Mucosa of stomach (tissue), 1 donor: ENCODE measurements at regions not wholly inside any gene's neighbourhood (a gene's known extent, or its start where the extent isn't known, plus 50 kb on each side); places are given as distances from the start of the nearest gene placed in this dataset.

Experiments
- H3K27me3 ChIP-seq: one replicate; pipeline ENCODE4 v1.7.0; 2013; ENCODE audit warnings: mild to moderate bottlenecking, low read length; ENCODE audit not compliant: control insufficient read depth, insufficient read depth
- H3K36me3 ChIP-seq: one replicate; pipeline ENCODE4 v1.7.0; 2013; ENCODE audit warnings: low read length; ENCODE audit not compliant: control insufficient read depth, insufficient read depth
- H3K4me1 ChIP-seq: one replicate; pipeline ENCODE4 v1.7.0; 2013; ENCODE audit warnings: mild to moderate bottlenecking, low read length; ENCODE audit not compliant: control insufficient read depth, insufficient read depth
- H3K4me3 ChIP-seq: one replicate; pipeline ENCODE4 v1.7.0; 2013; ENCODE audit warnings: low read length
- H3K9ac ChIP-seq: one replicate; pipeline ENCODE4 v1.7.0; 2013; ENCODE audit warnings: mild to moderate bottlenecking, low read length, moderate library complexity
- H3K9me3 ChIP-seq: one replicate; pipeline ENCODE4 v1.7.0; 2013; ENCODE audit warnings: mild to moderate bottlenecking, low read length, moderate library complexity; ENCODE audit not compliant: control insufficient read depth
- donor health status: Pancreatic carcinoma.

DNA sequence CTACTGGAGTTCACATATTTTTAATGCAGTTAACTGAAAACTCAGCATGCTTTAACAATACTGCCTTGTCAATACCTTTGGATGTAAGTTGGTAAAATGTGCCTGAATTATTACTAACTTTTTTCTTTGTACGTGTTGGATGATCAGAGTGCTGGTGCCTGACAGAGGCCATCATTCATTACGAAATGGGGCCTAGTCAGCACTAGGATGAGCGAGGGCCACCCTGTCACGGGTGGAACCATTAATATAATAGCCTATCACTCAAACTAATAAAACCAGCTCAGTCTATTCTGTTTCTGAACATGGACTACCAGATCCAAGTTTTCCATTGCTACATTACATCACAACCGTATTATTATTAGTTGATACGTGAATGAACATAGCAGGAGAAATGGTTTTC is 501.7 kb upstream of the TENM3 start:
- Histone ChIP-seq H3K9me3 (no peaks in the 10 kb centered on the region), H3K4me3 (no peak overlapping the region), H3K4me1 (no peaks in the 10 kb centered on the region), H3K27me3 (no peaks in the 10 kb centered on the region), H3K36me3 (no peaks in the 10 kb centered on the region), H3K9ac (no peak overlapping the region)

DNA sequence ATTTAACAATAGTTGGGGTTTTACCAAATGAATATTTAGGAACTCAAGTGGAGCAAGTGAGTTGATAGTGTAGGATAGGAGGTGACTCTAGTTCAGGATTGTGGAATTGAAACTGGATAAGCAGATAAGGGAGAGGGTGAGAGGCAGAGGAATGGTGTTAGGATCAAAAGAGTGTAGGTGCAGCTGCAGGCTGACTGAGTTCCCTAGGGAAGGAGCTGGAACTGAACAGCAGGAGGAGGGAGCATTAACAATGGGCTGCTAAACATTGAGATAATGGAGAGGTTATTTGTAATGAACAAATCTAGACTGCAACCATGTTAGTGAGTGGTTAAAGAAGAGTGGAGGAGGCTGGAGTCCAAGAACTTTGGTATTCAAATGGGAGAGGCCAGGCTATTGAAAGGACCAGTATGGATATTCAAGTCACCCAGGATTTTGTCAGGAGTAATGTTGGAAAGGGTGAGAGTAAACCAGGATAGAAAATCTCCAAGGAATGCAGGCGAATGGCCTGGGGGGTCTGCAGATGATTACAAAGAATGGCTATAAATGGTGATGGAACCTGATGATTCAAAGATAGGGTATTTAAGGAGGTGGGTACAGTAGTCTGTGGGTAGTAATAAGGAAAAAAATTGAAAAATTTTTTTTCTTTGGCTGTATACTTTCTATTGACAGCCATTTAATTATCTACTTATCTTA is 497.1 kb upstream of the TENM3 start:
- no peak overlapping the region for H3K9ac ChIP-seq
- no peaks in the 10 kb centered on the region for H3K9me3 ChIP-seq
- no peak overlapping the region for H3K4me3 ChIP-seq
- H3K27me3 ChIP-seq = no peaks in the 10 kb centered on the region
- no peaks in the 10 kb centered on the region for H3K36me3 ChIP-seq
- no peaks in the 10 kb centered on the region for H3K4me1 ChIP-seq

DNA sequence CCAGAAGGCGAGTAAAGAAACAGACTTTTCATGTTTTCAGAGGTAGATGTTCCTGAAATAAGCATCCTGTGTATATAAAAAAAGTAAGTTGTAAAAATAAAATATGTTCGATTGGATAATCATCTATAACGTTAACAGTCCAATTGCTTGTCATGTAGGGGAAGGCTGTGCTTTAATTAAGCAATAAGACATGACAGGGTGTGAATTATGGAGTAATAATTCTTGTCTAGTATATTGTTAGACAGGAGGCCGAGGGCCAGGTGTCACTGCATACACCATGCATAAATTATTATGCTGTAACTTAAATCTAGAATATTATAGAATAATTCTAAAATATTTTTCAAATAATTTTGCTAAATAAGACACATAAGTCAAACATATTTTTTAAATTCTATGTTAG is 494.6 kb upstream of the TENM3 start:
- Histone ChIP-seq H3K36me3 (no peaks in the 10 kb centered on the region), H3K27me3 (no peaks in the 10 kb centered on the region), H3K9ac (no peak overlapping the region), H3K9me3 (no peaks in the 10 kb centered on the region), H3K4me1 (no peaks in the 10 kb centered on the region), H3K4me3 (no peak overlapping the region)

DNA sequence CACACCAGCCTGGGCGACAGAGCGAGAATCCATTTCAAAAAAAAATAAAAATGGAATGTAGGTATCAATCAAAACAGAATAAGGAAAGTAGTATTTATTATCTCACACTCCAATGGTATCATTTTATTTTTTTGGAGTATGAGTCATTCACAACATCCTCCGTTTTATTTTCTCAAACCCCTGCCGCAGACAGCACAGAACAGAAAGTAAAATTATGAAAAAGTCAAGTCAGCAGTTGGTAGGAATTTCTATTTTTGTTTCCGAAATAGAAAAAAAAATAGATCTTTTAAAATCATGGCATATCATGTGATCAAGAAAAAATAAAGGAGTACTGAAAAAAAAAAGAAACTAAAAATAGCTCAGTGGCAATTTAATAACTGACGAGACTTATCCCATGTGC is 490.7 kb upstream of the TENM3 start:
- Histone ChIP-seq H3K9me3 (no peaks in the 10 kb centered on the region), H3K4me1 (no peaks in the 10 kb centered on the region), H3K36me3 (no peaks in the 10 kb centered on the region), H3K27me3 (no peaks in the 10 kb centered on the region), H3K4me3 (no peak overlapping the region), H3K9ac (no peak overlapping the region)

- H3K4me3 ChIP-seq = no peak overlapping the region
- H3K9me3 ChIP-seq = no peaks in the 10 kb centered on the region
- H3K9ac ChIP-seq = no peak overlapping the region
- H3K4me1 ChIP-seq = no peaks in the 10 kb centered on the region
- no peaks in the 10 kb centered on the region for H3K27me3 ChIP-seq
- H3K36me3 ChIP-seq = no peaks in the 10 kb centered on the region
Observed at GRCh38 chr4:181753207-181753606, 490.0 kb upstream of the TENM3 start.

- Histone ChIP-seq H3K36me3 (no peaks in the 10 kb centered on the region), H3K4me3 (no peak overlapping the region), H3K27me3 (no peaks in the 10 kb centered on the region), H3K9me3 (no peaks in the 10 kb centered on the region), H3K9ac (no peak overlapping the region), H3K4me1 (no peaks in the 10 kb centered on the region)
Observed at GRCh38 chr4:181755846-181756245, 487.4 kb upstream of the TENM3 start.

- Histone ChIP-seq H3K4me1 (no peaks in the 10 kb centered on the region), H3K4me3 (no peak overlapping the region), H3K36me3 (no peaks in the 10 kb centered on the region), H3K9ac (no peak overlapping the region), H3K27me3 (no peaks in the 10 kb centered on the region), H3K9me3 (no peaks in the 10 kb centered on the region)
Observed at GRCh38 chr4:181756451-181757095, 486.6 kb upstream of the TENM3 start.

DNA sequence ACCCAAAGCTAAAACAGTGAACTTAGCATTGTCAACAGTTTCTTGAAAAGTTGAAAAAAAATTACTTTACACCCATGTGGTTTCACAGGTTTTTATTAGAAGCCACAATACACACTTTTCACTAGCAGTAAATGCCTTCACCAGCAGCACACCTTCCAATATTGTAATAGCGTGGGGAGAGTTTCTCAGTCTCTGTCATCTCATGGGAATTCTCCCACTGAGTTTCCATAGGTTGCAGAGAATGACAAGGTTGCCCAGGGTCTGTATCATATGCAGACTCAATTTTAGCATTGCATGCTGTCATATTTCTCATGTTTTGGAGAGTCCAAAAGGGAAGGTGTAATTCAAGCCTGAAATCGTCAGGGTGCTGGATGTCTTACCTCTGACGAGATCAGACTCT is 486.1 kb upstream of the TENM3 start:
- Histone ChIP-seq H3K4me1 (no peaks in the 10 kb centered on the region), H3K9me3 (no peaks in the 10 kb centered on the region), H3K36me3 (no peaks in the 10 kb centered on the region), H3K9ac (no peak overlapping the region), H3K4me3 (no peak overlapping the region), H3K27me3 (no peaks in the 10 kb centered on the region)

DNA sequence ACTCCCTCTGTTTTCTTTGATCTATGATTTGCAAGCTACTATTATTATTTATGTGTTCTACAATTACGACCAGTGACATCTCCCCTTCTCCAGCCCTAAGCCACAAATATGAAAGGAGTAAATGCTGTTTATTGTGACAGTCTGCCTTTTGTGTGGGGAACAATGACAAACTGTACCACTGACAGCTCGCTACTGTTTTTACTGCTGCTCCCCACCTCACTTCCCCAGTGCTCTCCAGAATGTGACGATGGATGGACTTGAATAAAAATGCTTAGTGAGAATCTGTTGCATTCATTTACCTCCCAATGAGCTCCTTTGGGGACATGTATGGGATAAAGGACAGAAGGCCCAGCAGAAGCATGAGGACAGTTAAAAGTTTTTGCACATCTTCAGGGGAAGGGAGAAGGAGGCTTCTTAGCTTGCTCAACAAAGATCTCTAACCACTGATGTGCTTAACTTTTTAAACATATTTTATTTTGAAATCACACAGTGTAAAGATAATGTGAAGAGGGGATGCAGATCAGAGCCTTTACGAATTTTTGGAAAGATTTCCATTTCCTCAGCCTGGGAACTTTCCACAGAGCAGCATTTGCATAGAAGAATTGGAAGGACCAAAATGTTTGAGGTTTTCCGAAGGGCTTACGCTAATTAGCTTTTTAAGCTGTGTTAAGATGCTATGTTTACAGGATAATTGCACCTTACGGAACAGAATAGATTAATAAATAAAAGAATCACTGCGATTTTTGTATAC is 485.1 kb upstream of the TENM3 start:
- no peak overlapping the region for H3K4me3 ChIP-seq
- no peak overlapping the region for H3K9ac ChIP-seq
- no peaks in the 10 kb centered on the region for H3K9me3 ChIP-seq
- H3K4me1 ChIP-seq = no peaks in the 10 kb centered on the region
- no peaks in the 10 kb centered on the region for H3K27me3 ChIP-seq
- no peaks in the 10 kb centered on the region for H3K36me3 ChIP-seq

- H3K27me3 ChIP-seq = no peaks in the 10 kb centered on the region
Observed at GRCh38 chr4:181760560-181760959, 482.6 kb upstream of the TENM3 start.

DNA sequence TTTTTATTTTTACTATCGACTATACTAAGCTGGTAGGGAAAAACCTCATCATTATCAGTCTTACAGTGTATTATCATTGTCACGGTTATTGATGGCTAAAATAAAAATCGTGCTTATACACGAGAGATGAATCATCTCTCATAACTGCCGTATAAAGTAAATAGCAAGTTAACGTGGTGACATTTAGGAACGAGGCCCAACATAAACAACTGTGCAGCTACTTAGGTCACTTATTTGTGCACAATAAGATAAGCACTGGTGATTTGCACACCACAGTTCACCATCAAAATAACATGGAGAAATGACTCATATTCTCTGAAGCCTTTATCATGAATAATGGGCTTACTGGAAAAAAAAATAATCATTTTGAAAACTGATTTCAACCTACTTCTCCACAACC is 482.0 kb upstream of the TENM3 start:
- no peaks in the 10 kb centered on the region for H3K27me3 ChIP-seq
- no peaks in the 10 kb centered on the region for H3K4me1 ChIP-seq
- H3K9ac ChIP-seq = no peak overlapping the region
- no peaks in the 10 kb centered on the region for H3K36me3 ChIP-seq
- H3K9me3 ChIP-seq = no peaks in the 10 kb centered on the region
- no peak overlapping the region for H3K4me3 ChIP-seq

More at GRCh38 chr4:181760560-181760959, 482.6 kb upstream of the TENM3 start:
- Histone ChIP-seq H3K36me3 (no peaks in the 10 kb centered on the region), H3K4me1 (no peaks in the 10 kb centered on the region), H3K9me3 (no peaks in the 10 kb centered on the region), H3K4me3 (no peak overlapping the region), H3K9ac (no peak overlapping the region)

DNA sequence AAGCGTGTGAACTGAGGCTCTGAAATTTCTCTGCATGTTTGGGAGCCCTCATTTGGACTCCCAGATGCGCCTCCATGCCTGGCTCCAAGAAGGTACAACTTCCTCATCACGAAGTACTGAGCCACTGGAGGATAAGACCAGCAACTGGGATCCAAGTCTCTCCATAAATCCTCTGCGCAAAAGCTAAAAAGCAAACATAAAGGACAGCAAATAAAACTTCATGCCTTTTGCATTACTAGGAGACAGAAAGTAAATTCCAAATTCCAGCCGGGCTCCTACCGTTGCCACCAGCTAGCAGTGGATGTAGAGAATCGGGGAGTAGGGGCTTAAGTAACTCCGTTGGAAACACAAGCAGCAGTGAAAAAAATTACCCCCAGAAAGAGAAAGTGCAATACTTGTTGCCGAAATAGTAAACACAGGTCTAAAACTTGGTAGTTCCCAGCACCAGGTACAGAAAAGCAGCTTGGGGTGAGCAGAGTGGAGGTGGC is 477.1 kb upstream of the TENM3 start:
- Histone ChIP-seq H3K36me3 (no peaks in the 10 kb centered on the region), H3K27me3 (no peaks in the 10 kb centered on the region), H3K4me1 (no peaks in the 10 kb centered on the region), H3K9me3 (no peaks in the 10 kb centered on the region), H3K9ac (no peak overlapping the region), H3K4me3 (no peak overlapping the region)
